Adrenal gland (tissue), 5 donors: ENCODE measurements at regions not wholly inside any gene's neighbourhood (a gene's known extent, or its start where the extent isn't known, plus 50 kb on each side); places are given as distances from the start of the nearest gene placed in this dataset.

ENCODE experiments used
- CTCF ChIP-seq, 6 experiments: fragments of 450-650 bp in 4 of 6; fragments of 200-600 bp in 2 of 6; sonication (generic) in 1 of 6; IDR thresholded peaks; 1 replicate in 5 of 6; 2 replicates in 1 of 6; pipeline versions ENCODE4 v1.5.1 to v1.8.0; 2016 to 2021; ENCODE audit warnings: antibody characterized with exemption in 6 of 6, mild to moderate bottlenecking in 2 of 6, moderate library complexity in 1 of 6
- POLR2A ChIP-seq, 2 donors: fragments of 450-650 bp; IDR thresholded peaks; one replicate each; pipeline ENCODE4 v1.6.1; 2017; ENCODE audit warnings: antibody characterized with exemption in 2 of 2, mild to moderate bottlenecking in 2 of 2, moderate library complexity in 1 of 2
- donor health status: DM: no; HTN: no; CAD: no.

GRCh38 chr1:58045094-58045705 lies 501.3 kb downstream of the OMA1 start:
- TF ChIP-seq CTCF (IDR thresholded peaks at IDR 0.05) (no peak), POLR2A (IDR thresholded peaks at IDR 0.05) (no peak)
